ENCODE measurements at regions not wholly inside any gene's neighbourhood (a gene's known extent, or its start where the extent isn't known, plus 50 kb on each side); places are given as distances from the start of the nearest gene placed in this dataset.
"Not testable (repeated sequence)": the region's sequence is repeated elsewhere in the genome, so short reads cannot be mapped to it uniquely, and the experiment has no call there.

GRCh38 chr4:173685831-173686210, 155.8 kb upstream of the HAND2 start:
- no peak for DNase-seq

GRCh38 chr4:173685165-173685830, 155.3 kb upstream of the HAND2 start:
- no peak for DNase-seq

DNA sequence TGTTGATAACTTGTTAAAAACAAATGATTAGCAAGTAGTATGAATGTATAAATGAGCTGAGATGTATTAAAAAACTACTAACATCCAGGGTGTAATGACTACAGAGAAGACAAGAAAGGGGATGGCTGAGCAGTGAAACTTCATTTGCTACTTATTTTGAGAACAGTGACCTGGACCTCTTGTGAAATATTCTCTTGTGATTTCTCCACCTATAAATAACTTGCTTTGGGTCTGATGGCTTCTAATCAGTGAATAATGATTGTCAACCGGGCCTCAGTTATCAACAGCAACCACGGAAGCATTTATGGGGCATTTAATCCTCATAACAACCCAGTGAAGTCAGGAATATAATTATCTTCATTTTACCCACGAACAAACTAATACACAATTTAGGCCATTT, 154.2 kb upstream of the HAND2 start:
- DNase-seq = no peak

- no peak for DNase-seq
Observed at GRCh38 chr4:173682609-173683008, 152.6 kb upstream of the HAND2 start.

- no peak for DNase-seq
Observed at GRCh38 chr4:173680278-173680677, 150.2 kb upstream of the HAND2 start.

DNA sequence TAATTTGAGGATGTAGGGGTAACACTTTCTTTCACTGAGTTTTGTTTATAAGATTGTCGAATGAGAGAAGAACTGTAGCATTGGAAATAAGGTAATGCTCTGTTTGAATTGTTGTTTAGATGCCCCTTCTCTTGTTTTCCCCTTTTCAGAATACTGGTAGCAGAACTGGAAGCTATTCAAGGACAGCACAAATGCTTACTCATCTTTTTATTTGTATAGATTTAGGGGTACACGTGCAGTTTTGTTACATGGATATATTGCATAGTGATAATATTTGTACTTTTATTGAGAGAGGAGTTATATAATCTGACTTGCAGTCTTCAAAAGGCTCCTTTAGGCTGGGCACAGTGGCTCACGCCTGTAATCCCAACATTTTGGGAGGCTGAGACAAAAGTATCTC, 145.4 kb upstream of the HAND2 start:
- DNase-seq = no peak

- DNase-seq = no peak
Observed at GRCh38 chr4:173669460-173670179, 139.6 kb upstream of the HAND2 start.

DNA sequence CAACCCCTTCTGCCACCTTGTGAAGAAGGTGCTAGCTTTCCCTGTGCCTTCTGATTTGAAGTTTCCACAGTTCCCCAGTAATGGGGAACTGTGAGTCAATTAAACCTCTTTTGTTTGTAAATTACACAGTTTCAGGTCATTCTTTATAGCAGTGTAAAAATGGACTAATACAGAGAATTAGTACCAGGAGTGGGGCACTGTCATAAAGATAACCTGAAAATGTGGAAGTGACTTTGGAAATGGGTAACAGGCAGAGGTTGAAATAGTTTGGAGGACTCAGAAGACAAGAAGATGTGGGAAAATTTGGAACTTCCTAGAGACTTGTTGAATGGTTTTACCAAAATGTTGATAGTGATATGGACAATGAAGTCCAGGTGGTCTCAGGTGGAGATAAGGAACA, 131.0 kb upstream of the HAND2 start:
- DNase-seq = no peak

DNA sequence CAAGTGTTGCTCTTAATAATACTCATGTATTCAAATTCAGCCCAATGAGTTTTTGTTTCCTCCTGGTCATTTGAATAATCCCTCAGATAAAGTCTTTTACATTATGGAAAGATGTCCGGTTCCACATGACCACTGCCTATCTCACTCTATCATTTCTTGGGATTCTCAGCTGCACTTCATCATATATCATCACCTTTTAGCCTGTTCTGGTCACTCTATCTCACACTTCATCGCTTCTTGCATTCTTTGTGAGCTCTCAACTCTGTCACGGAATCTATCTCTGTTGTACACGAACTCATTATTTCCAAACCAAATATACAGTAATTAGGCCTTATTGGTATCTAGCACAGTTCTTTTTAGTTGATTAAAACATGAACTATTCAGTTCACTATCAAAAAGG, 126.9 kb upstream of the HAND2 start:
- DNase-seq = no peak

GRCh38 chr4:173652283-173652931, 122.4 kb upstream of the HAND2 start:
- no peak for DNase-seq

GRCh38 chr4:173651651-173652282, 121.7 kb upstream of the HAND2 start:
- DNase-seq = no peak

DNA sequence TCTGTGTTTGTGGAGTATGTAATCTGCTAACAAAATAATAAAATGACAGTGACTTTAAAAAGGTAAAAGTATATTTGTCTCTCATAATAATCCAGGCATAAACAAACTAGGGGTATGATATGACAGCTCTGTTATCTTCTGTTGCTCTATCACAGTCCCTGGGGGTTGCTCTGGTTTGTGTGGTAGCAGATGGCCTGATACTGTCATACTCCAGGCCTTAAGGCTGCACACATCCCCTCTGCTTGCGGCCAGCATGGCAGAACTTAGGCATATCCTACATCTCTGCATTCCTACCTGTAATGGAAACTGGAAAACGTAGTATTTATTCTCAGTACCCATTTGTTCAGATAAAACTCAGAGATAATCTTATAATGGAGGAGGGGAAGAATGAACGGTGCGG, 117.9 kb upstream of the HAND2 start:
- DNase-seq = no peak

DNA sequence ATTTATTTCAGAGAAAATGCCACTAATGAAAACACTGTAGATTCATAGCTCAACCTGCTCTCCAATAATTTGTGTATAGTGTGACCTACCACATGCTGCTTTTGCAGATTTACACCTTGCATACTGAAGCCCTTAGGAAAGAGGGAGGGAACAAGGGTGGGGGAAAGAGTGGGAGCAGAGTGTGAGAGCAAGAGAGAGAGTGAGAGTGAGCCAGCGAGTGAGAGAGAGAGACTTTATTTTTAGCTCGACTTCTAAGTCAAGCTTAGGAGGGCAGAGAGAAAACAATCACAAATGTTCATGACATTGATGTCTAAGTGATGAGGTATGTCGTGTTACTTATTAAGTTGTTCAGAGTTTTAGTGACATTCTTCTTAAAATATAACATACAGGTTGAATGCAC, 112.5 kb upstream of the HAND2 start:
- DNase-seq = no peak

DNA sequence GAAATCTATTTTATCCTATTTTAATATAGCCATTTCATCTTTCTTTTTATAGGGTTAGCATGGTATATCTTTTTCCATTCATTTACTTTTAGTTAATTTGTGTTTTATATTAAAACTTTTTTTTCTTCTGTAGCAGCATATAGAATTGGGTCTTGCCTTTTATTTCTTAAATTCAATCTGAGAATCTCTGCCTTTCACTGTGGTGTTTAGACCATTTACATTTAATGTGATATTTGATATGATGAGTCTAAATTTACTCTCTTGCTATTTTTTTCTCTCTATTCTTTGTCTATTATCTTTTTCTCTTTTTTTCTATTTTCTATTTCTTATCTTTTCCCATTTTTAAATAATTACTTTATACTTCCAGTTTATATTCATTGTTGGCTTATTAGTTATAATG, 105.4 kb upstream of the HAND2 start:
- no peak for DNase-seq

DNA sequence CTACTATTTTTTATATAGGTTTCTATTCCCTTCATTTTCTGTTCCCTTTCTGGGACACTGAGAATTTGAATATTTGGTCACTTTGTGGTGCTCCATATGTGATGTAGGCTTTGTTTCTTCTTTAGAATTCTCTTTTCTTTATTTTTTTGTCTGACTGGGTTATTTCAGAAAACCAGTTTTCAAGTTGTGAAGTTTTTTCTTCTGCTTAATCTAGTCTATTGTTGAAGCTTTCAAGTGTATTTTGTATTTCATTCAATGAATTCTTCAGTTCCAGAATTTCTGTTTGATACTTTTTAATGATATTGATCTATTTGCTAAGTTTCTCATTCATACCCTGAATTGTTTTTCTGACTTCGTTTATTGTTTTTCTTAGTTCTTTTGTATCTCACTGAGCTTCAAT, 96.2 kb upstream of the HAND2 start:
- DNase-seq = no peak

- not testable (repeated sequence) for DNase-seq
Observed at GRCh38 chr4:173618648-173619047, 88.6 kb upstream of the HAND2 start.

GRCh38 chr4:173609158-173609557, 79.1 kb upstream of the HAND2 start:
- DNase-seq = no peak

DNA sequence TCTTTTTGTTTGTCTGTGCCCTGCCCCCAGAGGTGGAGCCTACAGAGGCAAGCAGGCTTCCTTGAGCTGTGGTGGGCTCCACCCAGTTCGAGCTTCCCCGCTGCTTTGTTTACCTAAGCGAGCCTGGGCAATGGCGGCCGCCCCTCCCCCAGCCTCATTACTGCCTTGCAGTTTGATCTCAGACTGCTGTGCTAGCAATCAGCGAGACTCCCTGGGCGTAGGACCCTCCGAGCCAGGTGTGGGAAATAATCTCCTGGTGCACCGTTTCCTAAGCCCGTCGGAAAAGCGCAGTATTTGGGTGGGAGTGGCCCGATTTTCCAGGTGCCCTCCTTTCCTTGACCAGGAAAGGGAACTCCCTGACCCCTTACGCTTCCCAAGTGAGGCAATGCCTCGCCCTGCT, 78.6 kb upstream of the HAND2 start:
- not testable (repeated sequence) for DNase-seq

DNA sequence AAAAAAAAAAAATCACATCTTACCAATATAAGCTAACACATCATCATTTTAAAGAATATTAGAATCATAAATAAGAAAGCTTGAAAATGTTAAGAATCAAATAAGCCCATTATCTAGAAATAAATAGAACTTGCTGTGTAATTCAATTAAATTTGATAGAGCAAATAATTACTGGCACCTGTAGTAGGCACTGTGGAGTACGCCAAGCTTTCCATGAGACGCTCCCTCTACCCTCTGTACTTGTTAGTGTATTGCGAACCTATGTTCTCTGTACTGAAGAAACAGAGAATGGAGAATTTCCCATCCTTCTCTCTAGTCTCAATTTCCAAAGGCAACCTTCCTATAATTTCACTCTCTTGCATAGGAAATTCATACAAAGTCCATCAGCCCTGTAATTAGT, 61.7 kb upstream of the HAND2 start:
- no peak for DNase-seq

- DNase-seq = no peak
Observed at GRCh38 chr4:173590697-173591096, 60.7 kb upstream of the HAND2 start.

DNA sequence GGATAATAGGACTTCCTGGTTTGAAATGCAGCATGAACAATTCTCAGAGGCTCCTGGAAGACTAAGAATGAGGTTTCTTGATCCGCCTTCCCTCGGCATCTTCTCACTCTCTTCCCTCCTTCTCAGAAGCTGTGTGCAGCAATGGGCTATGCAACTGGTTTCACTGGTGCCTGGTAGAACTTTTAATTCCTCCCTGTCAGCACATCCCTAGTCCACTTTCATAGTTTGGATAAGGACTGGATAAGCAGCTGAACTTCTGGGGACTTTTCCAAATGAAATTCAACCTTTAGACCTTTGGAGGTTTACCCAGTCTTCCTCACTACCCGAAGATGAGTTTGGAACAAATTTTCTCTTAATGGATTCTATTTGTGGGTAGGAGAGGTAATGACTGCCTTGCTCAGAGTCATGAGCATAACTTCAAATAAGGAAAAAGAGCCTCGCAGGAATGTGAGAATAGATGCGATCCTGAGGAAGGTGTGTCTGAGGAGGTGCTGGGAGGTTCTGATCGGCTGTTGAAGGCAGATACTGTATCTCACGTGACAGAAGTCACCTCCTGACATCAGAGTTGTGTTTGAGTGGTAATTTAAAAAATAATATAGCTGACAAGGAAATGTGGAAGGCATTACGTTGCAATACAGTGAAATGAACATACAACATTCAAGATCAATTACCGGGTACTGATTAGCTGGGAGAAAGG, 56.0 kb upstream of the HAND2 start:
- no peak for DNase-seq

DNA sequence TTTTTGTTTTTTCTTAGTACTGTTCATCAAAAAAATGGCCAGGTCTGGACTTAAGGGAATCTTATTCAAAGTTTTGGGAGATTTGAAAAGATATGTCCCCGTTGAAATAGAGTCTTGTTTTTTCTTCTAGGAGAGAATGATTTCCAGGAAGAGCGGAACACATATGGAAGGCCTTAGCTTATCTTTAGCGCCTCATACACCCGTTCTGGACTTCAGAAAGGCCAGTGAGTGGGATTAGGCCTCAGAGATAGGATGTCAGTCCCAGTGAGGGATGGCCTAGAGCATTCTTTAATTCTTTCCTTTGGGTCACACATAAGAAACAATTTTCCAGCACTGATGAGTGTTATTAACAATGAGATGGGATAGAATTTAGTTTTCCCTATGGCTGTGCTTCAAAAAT, 54.5 kb upstream of the HAND2 start:
- no peak for DNase-seq
